ENCODE measurements at regions not wholly inside any gene's neighbourhood (a gene's known extent, or its start where the extent isn't known, plus 50 kb on each side); places are given as distances from the start of the nearest gene placed in this dataset.

GRCh38 chr3:117238806-117239205 is 529.2 kb downstream of the TUSC7 start:
- Histone ChIP-seq H3K9me3 (replicated peaks) (no peaks in the 10 kb centered on the region), H3K4me3 (no peak overlapping the region), H3K27me3 (no peaks in the 10 kb centered on the region), H3K27ac (no peak overlapping the region), H3K36me3 (no peaks in the 10 kb centered on the region), H3K4me1 (no peaks in the 10 kb centered on the region)
- DNase-seq = no peak

DNA sequence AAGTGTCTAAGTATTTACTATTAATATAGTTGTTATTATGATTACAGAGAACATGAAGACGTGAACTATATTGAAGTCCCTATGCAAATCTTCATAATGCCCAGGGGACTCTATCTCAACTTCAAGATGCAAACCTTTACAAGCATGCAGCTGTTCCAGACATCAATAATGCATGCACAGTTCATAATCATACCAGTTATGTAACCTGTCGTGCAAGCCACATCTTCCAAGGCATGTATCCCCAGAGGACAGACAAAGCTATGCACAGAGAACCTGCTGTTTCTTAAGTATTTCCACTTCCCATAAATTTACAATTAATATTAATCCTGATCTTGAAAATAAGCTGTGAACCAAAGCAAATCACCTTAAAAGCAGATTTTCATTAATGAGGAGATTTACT is 534.1 kb downstream of the TUSC7 start:
- no peak overlapping the region for H3K27ac ChIP-seq
- H3K9me3 ChIP-seq (replicated peaks) = no peaks in the 10 kb centered on the region
- no peak for DNase-seq
- H3K36me3 ChIP-seq = no peaks in the 10 kb centered on the region
- H3K27me3 ChIP-seq = no peaks in the 10 kb centered on the region; the same call in 1 of the 2 replicates
- H3K4me1 ChIP-seq = no peaks in the 10 kb centered on the region
- no peak overlapping the region for H3K4me3 ChIP-seq

- Histone ChIP-seq H3K9me3 (replicated peaks) (no peaks in the 10 kb centered on the region), H3K4me1 (no peaks in the 10 kb centered on the region), H3K36me3 (no peaks in the 10 kb centered on the region), H3K27me3 (no peaks in the 10 kb centered on the region; the same call in 1 of the 2 replicates), H3K27ac (no peak overlapping the region), H3K4me3 (no peak overlapping the region)
- DNase-seq = no peak
Observed at GRCh38 chr3:117246771-117247555, 537.4 kb downstream of the TUSC7 start.

DNA sequence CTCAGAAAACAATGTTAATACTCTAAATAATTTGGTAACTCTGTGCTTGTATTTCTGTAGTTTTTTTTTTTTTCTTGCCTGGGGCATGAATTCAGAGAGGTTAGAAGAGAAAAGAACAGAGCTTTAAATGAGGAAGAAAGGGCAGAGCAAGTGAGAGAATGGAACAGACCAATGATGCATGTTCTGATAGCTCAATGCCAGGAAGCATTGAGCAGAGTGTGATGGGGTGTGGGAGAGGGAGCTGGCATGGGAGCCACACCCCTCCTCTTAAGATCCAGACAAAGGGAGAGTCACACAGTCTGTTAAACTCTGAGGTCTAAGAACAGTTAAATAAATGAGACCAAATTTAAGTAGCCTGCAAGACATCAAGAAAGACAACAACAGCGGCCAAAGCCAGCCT is 538.6 kb downstream of the TUSC7 start:
- no peak for DNase-seq
- no peak overlapping the region for H3K4me3 ChIP-seq
- no peaks in the 10 kb centered on the region; the same call in 1 of the 2 replicates for H3K27me3 ChIP-seq
- no peaks in the 10 kb centered on the region for H3K36me3 ChIP-seq
- H3K4me1 ChIP-seq = no peaks in the 10 kb centered on the region
- no peak overlapping the region for H3K27ac ChIP-seq
- no peaks in the 10 kb centered on the region for H3K9me3 ChIP-seq (replicated peaks)

DNA sequence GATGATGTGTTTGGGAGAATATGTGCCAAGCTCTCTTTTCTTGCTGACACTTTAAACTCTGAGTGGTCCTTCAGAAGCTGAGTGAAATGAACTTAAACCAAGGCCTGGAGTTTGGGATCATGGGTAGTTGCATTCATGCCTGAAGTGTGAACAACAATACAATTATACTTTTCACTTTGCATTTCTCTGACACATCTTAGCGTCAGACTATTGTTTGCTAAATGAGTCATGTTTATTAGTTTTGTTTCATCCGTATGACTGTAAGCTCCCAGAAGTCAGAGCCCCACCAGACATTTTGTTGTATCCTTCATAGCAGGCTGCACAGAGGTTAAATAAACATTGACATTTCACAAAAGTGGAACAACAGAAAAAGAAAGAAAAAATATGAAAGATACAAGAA is 542.6 kb downstream of the TUSC7 start:
- Histone ChIP-seq H3K9me3 (replicated peaks) (no peaks in the 10 kb centered on the region), H3K36me3 (no peaks in the 10 kb centered on the region), H3K4me3 (no peak overlapping the region), H3K27me3 (0 out of 2 replicates have a peak, but pooled peaks cover 3% of the 10 kb centered on the region), H3K27ac (no peak overlapping the region), H3K4me1 (no peaks in the 10 kb centered on the region)
- no peak for DNase-seq

DNA sequence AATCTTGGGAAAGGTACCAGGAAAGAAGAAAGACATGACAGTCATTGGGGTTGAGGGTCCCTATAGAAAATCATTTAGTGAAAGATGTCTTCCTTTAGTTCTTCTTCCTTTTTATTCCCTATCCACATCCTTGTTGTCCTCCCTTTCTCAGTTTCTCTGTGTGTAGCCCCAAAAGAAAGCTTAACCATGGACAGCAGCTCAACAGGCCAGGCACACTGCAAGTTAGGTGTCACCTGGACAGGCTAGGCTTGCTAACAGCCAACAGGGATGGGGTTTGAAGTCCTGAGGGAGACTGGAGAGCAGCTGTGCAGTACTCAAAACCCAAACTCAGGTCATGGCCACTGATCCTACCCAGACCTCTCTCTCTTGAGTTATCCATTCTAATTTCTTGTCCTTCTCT is 543.1 kb downstream of the TUSC7 start:
- Histone ChIP-seq H3K27ac (no peak overlapping the region), H3K27me3 (0 out of 2 replicates have a peak, but pooled peaks cover 3% of the 10 kb centered on the region), H3K36me3 (no peaks in the 10 kb centered on the region), H3K4me1 (no peaks in the 10 kb centered on the region), H3K4me3 (no peak overlapping the region), H3K9me3 (replicated peaks) (no peaks in the 10 kb centered on the region)
- DNase-seq = no peak

DNA sequence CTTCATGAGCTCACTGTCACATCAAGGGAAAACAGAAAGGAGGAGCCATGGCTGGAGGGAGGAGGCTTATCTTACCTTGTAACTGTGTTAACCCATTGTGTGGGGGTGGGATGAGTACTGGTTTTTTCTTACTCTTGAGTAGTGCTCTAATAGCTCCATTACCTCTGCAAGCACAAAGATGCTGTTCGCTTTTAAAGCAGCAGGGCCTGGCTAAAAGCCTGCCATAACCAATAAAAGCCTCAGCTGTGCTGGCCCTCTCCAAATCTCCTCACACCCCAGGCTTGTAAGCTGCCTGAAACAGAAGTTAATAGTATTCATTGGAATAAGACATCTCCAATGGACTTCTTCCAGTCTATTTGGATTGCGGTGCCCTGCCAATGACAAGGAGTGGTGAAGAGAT is 544.1 kb downstream of the TUSC7 start:
- no peaks in the 10 kb centered on the region for H3K9me3 ChIP-seq (replicated peaks)
- no peak overlapping the region for H3K4me3 ChIP-seq

DNA sequence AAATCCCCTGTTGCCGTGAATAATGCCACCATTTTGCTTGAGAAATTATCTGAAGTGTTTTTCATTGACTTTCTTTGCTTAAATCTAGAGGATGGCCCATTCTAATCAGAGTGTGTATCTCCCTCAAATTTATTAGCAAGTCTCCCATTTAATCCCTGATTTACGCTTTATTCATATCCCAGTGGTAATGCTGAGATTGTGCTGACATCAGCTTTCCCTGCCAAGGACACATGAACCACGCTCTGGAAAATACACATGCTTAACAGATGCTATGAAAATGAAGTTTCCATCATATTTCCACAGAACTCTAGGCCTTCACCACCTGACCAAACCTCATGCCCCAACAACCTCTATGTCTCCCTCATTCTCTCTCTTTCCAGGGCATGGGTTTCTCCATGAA is 545.4 kb downstream of the TUSC7 start:
- DNase-seq = no peak
- no peak overlapping the region for H3K4me3 ChIP-seq
- H3K27ac ChIP-seq = no peak overlapping the region
- no peaks in the 10 kb centered on the region for H3K36me3 ChIP-seq
- H3K9me3 ChIP-seq (replicated peaks) = no peaks in the 10 kb centered on the region
- H3K27me3 ChIP-seq = peaks cover 6% of the 10 kb centered on the region; the same call in 1 of the 2 replicates
- no peaks in the 10 kb centered on the region for H3K4me1 ChIP-seq

More for the DNA sequence above, 544.1 kb downstream of the TUSC7 start:
- Histone ChIP-seq H3K36me3 (no peaks in the 10 kb centered on the region), H3K27me3 (0 out of 2 replicates have a peak, but pooled peaks cover 3% of the 10 kb centered on the region), H3K4me1 (no peaks in the 10 kb centered on the region), H3K27ac (no peak overlapping the region)
- DNase-seq = no peak

DNA sequence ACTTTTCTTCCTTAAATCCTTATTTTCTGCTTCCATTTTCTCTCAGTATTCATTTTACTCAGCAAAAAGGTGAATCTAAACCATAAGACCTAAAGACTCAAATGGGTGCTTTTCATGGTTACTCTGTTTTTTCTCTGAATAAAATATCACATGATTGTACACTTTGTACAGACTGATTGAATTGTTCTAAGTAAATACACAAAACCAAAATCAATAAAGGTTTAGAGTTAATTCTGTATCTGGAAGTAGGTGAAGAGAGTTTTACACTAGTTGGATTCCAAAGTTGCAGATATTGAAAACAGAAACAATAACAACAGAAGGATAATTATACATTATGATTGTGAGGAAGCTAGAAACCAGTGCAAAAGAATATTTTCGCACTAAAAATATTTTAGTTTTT is 546.2 kb downstream of the TUSC7 start:
- Histone ChIP-seq H3K9me3 (replicated peaks) (no peaks in the 10 kb centered on the region), H3K4me3 (no peak overlapping the region), H3K36me3 (no peaks in the 10 kb centered on the region), H3K4me1 (no peaks in the 10 kb centered on the region), H3K27ac (no peak overlapping the region), H3K27me3 (peaks cover 6% of the 10 kb centered on the region; the same call in 1 of the 2 replicates)
- no peak for DNase-seq

DNA sequence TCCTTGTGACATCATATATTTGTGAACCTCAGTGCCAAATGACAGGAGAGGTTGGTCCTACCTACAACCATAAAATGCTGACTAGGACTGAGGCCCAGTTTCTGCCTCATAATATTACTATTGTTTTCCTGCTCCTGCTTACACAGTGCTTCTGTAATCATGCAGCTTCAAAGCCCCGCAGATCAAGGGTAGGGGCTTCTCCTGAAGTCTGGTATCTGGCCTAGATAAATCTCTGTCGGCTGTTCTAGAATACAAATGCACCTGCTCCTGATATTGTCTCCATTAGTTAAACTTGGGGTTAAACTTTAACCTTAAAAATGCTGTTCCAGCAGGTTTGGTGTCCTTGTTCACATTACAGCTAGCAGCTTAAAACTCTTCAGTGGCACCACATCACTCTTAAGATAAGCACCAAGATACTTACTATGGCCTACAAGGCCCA is 552.4 kb downstream of the TUSC7 start:
- DNase-seq = no peak
- Histone ChIP-seq H3K27ac (no peak overlapping the region), H3K27me3 (peaks cover 3% of the 10 kb centered on the region; the same call in 1 of the 2 replicates)

DNA sequence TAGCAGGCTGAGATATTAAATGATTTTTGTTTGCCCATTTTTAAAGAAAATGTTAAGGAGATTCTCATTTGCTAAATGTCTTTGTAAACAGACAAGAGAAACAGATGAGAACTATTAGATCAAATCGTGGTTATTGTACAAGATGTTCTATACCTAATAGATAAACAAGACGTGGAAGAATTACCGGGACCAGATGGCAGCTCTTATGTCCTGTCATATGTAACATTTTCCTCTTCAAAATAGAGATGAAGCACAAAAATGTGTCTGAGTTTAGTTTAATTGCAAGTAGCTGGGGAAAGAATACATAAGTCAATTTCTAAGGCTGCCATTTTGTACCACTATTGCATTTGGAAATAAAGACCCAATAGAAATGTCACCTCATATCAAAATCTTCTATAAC is 553.7 kb downstream of the TUSC7 start:
- no peaks in the 10 kb centered on the region for H3K9me3 ChIP-seq (replicated peaks)
- no peaks in the 10 kb centered on the region for H3K36me3 ChIP-seq
- no peak overlapping the region for H3K4me3 ChIP-seq
- H3K27me3 ChIP-seq = peaks cover 7% of the 10 kb centered on the region
- H3K27ac ChIP-seq = no peak overlapping the region
- H3K4me1 ChIP-seq = no peaks in the 10 kb centered on the region
- no peak for DNase-seq

More for the DNA sequence above, 552.4 kb downstream of the TUSC7 start:
- no peaks in the 10 kb centered on the region for H3K9me3 ChIP-seq (replicated peaks)
- H3K36me3 ChIP-seq = no peaks in the 10 kb centered on the region
- no peaks in the 10 kb centered on the region for H3K4me1 ChIP-seq
- no peak overlapping the region for H3K4me3 ChIP-seq

GRCh38 chr3:117263745-117264144 is 554.2 kb downstream of the TUSC7 start:
- Histone ChIP-seq H3K27me3 (peaks cover 7% of the 10 kb centered on the region), H3K4me3 (no peak overlapping the region), H3K4me1 (no peaks in the 10 kb centered on the region), H3K27ac (no peak overlapping the region), H3K9me3 (replicated peaks) (no peaks in the 10 kb centered on the region), H3K36me3 (no peaks in the 10 kb centered on the region)
- DNase-seq = no peak

DNA sequence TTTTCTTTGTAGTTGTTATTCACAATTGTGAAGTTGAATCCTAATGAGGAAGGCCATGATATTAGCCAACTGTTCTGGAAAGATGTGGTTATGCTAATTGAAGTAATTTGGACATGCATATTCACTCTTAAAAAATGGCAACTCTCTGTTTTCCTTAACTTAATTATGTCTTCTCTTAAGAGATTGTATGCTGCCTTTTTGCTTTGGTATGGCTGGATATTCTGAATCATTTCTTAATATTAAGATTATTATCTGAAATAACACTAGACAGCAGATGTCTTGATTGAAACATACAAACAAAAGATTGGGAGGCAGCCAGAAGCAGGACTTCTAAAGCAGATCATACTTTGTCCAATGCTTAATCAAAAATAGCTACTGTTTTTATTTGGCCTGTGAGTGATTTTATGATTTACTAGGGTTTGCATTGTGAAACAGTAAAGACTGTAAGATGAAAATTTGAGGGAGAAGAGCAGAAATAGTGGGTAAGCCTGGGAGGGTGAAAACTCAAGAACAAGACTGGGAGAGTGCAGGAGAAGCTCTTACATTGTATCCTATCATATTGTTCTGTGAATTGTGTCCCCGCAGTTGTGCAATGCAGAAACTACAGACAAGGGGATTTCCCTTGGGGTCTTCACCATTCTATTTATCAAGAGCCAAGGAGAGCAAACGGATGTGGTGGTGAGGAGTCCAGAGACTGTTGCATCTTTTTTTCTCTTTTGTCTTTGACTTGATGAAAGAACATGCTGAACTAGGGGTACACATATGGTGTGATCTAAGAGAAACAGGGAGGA is 554.8 kb downstream of the TUSC7 start:
- Histone ChIP-seq H3K27me3 (peaks cover 4% of the 10 kb centered on the region; the same call in 1 of the 2 replicates), H3K4me3 (no peak overlapping the region), H3K27ac (no peak overlapping the region), H3K9me3 (replicated peaks) (no peaks in the 10 kb centered on the region), H3K36me3 (no peaks in the 10 kb centered on the region), H3K4me1 (no peaks in the 10 kb centered on the region)
- no peak for DNase-seq

DNA sequence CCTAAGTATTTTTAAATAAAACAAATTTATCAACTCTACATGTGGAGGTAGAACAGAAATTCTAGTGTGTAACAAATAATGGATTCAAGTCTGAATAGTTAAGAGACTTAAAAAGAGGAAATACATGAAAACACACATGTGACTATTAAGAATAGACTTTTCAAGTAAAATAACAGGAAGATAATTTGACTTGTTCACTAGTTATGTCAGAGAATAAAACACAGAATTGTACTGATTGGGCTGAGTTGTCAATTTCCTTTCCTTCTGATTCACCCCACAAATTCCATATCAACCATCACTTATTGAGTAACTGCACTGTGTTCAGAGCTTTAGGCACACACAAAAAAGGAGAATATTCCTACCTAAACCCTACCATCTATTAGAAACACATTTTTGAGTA is 557.2 kb downstream of the TUSC7 start:
- Histone ChIP-seq H3K4me3 (no peak overlapping the region), H3K27ac (no peak overlapping the region), H3K9me3 (replicated peaks) (no peaks in the 10 kb centered on the region), H3K36me3 (no peaks in the 10 kb centered on the region), H3K27me3 (peaks cover 7% of the 10 kb centered on the region; the same call in 1 of the 2 replicates), H3K4me1 (no peaks in the 10 kb centered on the region)
- DNase-seq = no peak

- Histone ChIP-seq H3K27ac (no peak overlapping the region), H3K4me1 (no peaks in the 10 kb centered on the region), H3K9me3 (replicated peaks) (no peaks in the 10 kb centered on the region), H3K27me3 (peaks cover 10% of the 10 kb centered on the region; the same call in 1 of the 2 replicates), H3K4me3 (no peak overlapping the region), H3K36me3 (no peaks in the 10 kb centered on the region)
- DNase-seq = no peak
Observed at GRCh38 chr3:117268318-117268717, 558.7 kb downstream of the TUSC7 start.
